HEK293 (cell line): ENCODE measurements at regions not wholly inside any gene's neighbourhood (a gene's known extent, or its start where the extent isn't known, plus 50 kb on each side); places are given as distances from the start of the nearest gene placed in this dataset.

Source experiments
- CTCF ChIA-PET: fragments of 350-600 bp; formaldehyde crosslinking; extraction: SDS; loops from one replicate; lab custom pipeline; 2021; ENCODE audit warnings: antibody characterized with exemption; lab: Yijun Ruan, JAX
- POLR2A ChIA-PET: fragments of 300-600 bp; formaldehyde crosslinking; extraction: SDS; loops from one replicate; lab custom pipeline; 2020; ENCODE audit warnings: antibody characterized with exemption, inconsistent platforms; lab: Yijun Ruan, JAX
- H3K27ac ChIP-seq: fragments of 200-500 bp; sonication (Bioruptor generic); 2 replicates; pipeline ENCODE4 v1.5.1; 2014; ENCODE audit warnings: low read depth, low read length, control low read depth, inconsistent platforms; ENCODE audit errors: extremely low read depth
- H3K36me3 ChIP-seq, 2 experiments: fragments of 200-500 bp in 1 of 2; sonication (Bioruptor generic) in 1 of 2; 1 replicate in 1 of 2; 2 replicates in 1 of 2; pipeline ENCODE4 v1.5.1; 2014 to 2017; ENCODE audit warnings: inconsistent platforms in 2 of 2, low read length in 2 of 2; ENCODE audit not compliant: control insufficient read depth in 2 of 2, insufficient read depth in 1 of 2
- H3K4me1 ChIP-seq: fragments of 200-500 bp; sonication (Bioruptor generic); 2 replicates; pipeline ENCODE4 v1.5.1; 2014; ENCODE audit warnings: mild to moderate bottlenecking, low read length, inconsistent platforms; ENCODE audit not compliant: control insufficient read depth, insufficient read depth
- H3K4me3 ChIP-seq: 2 replicates; pipeline ENCODE4 v1.5.1; 2011; ENCODE audit warnings: low read depth, mild to moderate bottlenecking, control low read depth, low read length, moderate library complexity
- H3K9me3 ChIP-seq: fragments of 200-500 bp; sonication (Bioruptor generic); 2 replicates; pipeline ENCODE4 v1.5.1; 2014; ENCODE audit warnings: low read depth, low read length, inconsistent platforms; ENCODE audit not compliant: control insufficient read depth, insufficient read depth
- AEBP2 ChIP-seq: fragments of 450-650 bp; formaldehyde crosslinking; IDR thresholded peaks from 2 replicates; pipeline ENCODE4 v1.5.1; 2016; ENCODE audit warnings: missing biosample characterization, missing genetic modification characterization, borderline replicate concordance
- GLI2 ChIP-seq: fragments of 450-650 bp; formaldehyde crosslinking; IDR thresholded peaks from 2 replicates; pipeline ENCODE4; 2017; ENCODE audit warnings: missing biosample characterization, missing genetic modification characterization, low read depth, borderline replicate concordance
- KLF1 ChIP-seq: fragments of 450-650 bp; formaldehyde crosslinking; IDR thresholded peaks from 2 replicates; pipeline ENCODE4 v1.5.1; 2016; ENCODE audit warnings: missing biosample characterization, missing genetic modification characterization
- SCRT2 ChIP-seq: fragments of 450-650 bp; formaldehyde crosslinking; IDR thresholded peaks from 2 replicates; pipeline ENCODE4 v1.5.1; 2016; ENCODE audit warnings: missing biosample characterization, missing genetic modification characterization
- YY2 ChIP-seq: fragments of 450-650 bp; formaldehyde crosslinking; IDR thresholded peaks from 2 replicates; pipeline ENCODE4 v1.5.1; 2016; ENCODE audit warnings: missing biosample characterization, missing genetic modification characterization
- ZBTB48 ChIP-seq: fragments of 450-650 bp; formaldehyde crosslinking; IDR thresholded peaks from 2 replicates; pipeline ENCODE4 v1.5.1; 2016; ENCODE audit warnings: missing biosample characterization, missing genetic modification characterization
- ZBTB49 ChIP-seq: fragments of 450-650 bp; formaldehyde crosslinking; IDR thresholded peaks from 2 replicates; pipeline ENCODE4 v1.5.1; 2016; ENCODE audit warnings: missing biosample characterization, missing genetic modification characterization, low read depth
- ZNF133 ChIP-seq: fragments of 450-650 bp; formaldehyde crosslinking; IDR thresholded peaks from 2 replicates; pipeline ENCODE4 v1.5.1; 2016; ENCODE audit warnings: missing biosample characterization, missing genetic modification characterization
- ZNF169 ChIP-seq: fragments of 450-650 bp; formaldehyde crosslinking; IDR thresholded peaks from 2 replicates; pipeline ENCODE4 v1.5.1; 2016; ENCODE audit warnings: missing biosample characterization, missing genetic modification characterization
- ZNF26 ChIP-seq: fragments of 450-650 bp; formaldehyde crosslinking; IDR thresholded peaks from 2 replicates; pipeline ENCODE4 v1.5.1; 2016; ENCODE audit warnings: missing biosample characterization, missing genetic modification characterization
- ZNF350 ChIP-seq: fragments of 450-650 bp; formaldehyde crosslinking; IDR thresholded peaks from 2 replicates; pipeline ENCODE4 v1.5.0; 2017; ENCODE audit warnings: missing biosample characterization, mild to moderate bottlenecking, missing genetic modification characterization
- ZNF394 ChIP-seq: fragments of 450-650 bp; formaldehyde crosslinking; IDR thresholded peaks from 2 replicates; pipeline ENCODE4 v1.5.1; 2016; ENCODE audit warnings: missing biosample characterization, missing genetic modification characterization, mild to moderate bottlenecking, moderate library complexity, borderline replicate concordance
- ZNF423 ChIP-seq: fragments of 450-650 bp; formaldehyde crosslinking; IDR thresholded peaks from 2 replicates; pipeline ENCODE4 v1.5.1; 2016; ENCODE audit warnings: missing biosample characterization, missing genetic modification characterization
- ZNF514 ChIP-seq: fragments of 450-650 bp; formaldehyde crosslinking; IDR thresholded peaks from 2 replicates; pipeline ENCODE4 v1.5.1; 2016; ENCODE audit warnings: missing biosample characterization, missing genetic modification characterization
- ZNF561 ChIP-seq: fragments of 450-650 bp; IDR thresholded peaks from 2 replicates; pipeline ENCODE4 v1.5.1; 2018; ENCODE audit warnings: missing biosample characterization, missing genetic modification characterization, borderline replicate concordance
- ZNF677 ChIP-seq: fragments of 450-650 bp; IDR thresholded peaks from 2 replicates; pipeline ENCODE4 v1.5.0; 2018; ENCODE audit warnings: missing biosample characterization, mild to moderate bottlenecking, missing genetic modification characterization, moderate library complexity
- ZNF747 ChIP-seq: fragments of 450-650 bp; formaldehyde crosslinking; IDR thresholded peaks from 2 replicates; pipeline ENCODE4 v1.5.1; 2016; ENCODE audit warnings: missing biosample characterization, missing genetic modification characterization
- ZNF837 ChIP-seq: fragments of 450-650 bp; formaldehyde crosslinking; IDR thresholded peaks from 2 replicates; pipeline ENCODE4 v1.5.1; 2016; ENCODE audit warnings: missing biosample characterization, missing genetic modification characterization
- ZSCAN5A ChIP-seq: fragments of 450-650 bp; formaldehyde crosslinking; IDR thresholded peaks from 2 replicates; pipeline ENCODE4 v1.5.1; 2016; ENCODE audit warnings: missing biosample characterization, missing genetic modification characterization
- TF ChIP-seq, protein P1 (sequence below): fragments of 450-650 bp; formaldehyde crosslinking; IDR thresholded peaks from 2 replicates; pipeline ENCODE4 v1.5.1; 2017; ENCODE audit warnings: missing biosample characterization, missing genetic modification characterization

DNA sequence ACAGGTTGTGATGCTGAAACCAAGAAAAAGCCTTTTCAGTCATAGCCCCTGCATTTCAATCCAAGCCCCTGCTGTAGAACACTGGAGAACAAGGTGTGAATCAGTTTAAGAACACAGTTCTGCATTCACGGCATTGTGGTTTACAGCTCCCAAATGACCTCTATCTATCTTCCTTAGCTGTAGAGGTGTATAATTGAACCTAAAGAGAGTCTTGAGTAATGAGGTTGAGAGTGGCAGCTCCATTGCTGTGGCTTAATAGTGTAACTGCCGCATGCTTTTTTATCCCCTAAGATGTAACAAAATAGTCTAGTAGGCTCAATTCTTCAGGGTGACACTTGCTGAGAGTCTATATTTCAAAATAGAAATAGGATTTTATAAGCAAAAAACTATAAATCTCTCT is 121.3 kb upstream of the EPHA4 start:
- TF ChIP-seq KLF1 (tag by site-specific recombination) (no peak), ZNF747 (no peak), ZNF423 (tag by site-specific recombination) (no peak)
- POLR2A ChIA-PET, result no interaction called here

GRCh38 chr2:221691571-221691970 is 119.5 kb upstream of the EPHA4 start:
- CTCF ChIA-PET, result no interaction called here
- H3K4me3 ChIP-seq, result no peak overlapping the region
- no peaks in the 10 kb centered on the region for H3K9me3 ChIP-seq
- TF ChIP-seq ZNF133 (tag by site-specific recombination) (no peak), ZSCAN5A (tag by site-specific recombination) (no peak), ZNF350 (no peak), ZBTB49 (tag by site-specific recombination) (no peak), YY2 (no peak)
- TF ChIP-seq, all 188 proteins: peak for 0
- H3K36me3 ChIP-seq, result no peaks in the 10 kb centered on the region
- H3K27ac ChIP-seq, result no peak overlapping the region
- no peaks in the 10 kb centered on the region for H3K4me1 ChIP-seq
- POLR2A ChIA-PET, result no interaction called here

More for the DNA sequence above, 121.3 kb upstream of the EPHA4 start:
- H3K27ac ChIP-seq, result no peak overlapping the region
- H3K36me3 ChIP-seq, result no peaks in the 10 kb centered on the region
- no peaks in the 10 kb centered on the region for H3K9me3 ChIP-seq
- CTCF ChIA-PET, result no interaction called here
- no peaks in the 10 kb centered on the region for H3K4me1 ChIP-seq
- no peak overlapping the region for H3K4me3 ChIP-seq

GRCh38 chr2:221689140-221689539 is 117.0 kb upstream of the EPHA4 start:
- Histone ChIP-seq H3K4me1 (no peaks in the 10 kb centered on the region), H3K36me3 (no peaks in the 10 kb centered on the region), H3K27ac (no peak overlapping the region), H3K9me3 (no peaks in the 10 kb centered on the region), H3K4me3 (no peak overlapping the region)
- ChIA-PET POLR2A (no interaction called here), CTCF (interaction anchor here (0.6 to 1.0 kb wide), 3 partner anchors 8 to 294 kb away, joined by 4 to 6 read pairs (median 4); no protein-coding TSS in a partner anchor)
- TF ChIP-seq, protein P1, sequence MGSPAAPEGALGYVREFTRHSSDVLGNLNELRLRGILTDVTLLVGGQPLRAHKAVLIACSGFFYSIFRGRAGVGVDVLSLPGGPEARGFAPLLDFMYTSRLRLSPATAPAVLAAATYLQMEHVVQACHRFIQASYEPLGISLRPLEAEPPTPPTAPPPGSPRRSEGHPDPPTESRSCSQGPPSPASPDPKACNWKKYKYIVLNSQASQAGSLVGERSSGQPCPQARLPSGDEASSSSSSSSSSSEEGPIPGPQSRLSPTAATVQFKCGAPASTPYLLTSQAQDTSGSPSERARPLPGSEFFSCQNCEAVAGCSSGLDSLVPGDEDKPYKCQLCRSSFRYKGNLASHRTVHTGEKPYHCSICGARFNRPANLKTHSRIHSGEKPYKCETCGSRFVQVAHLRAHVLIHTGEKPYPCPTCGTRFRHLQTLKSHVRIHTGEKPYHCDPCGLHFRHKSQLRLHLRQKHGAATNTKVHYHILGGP (tag by site-specific recombination), result no peak
- TF ChIP-seq GLI2 (tag by site-specific recombination) (no peak), ZBTB48 (tag by site-specific recombination) (no peak), SCRT2 (tag by site-specific recombination) (no peak), ZNF394 (tag by site-specific recombination) (no peak), ZBTB49 (tag by site-specific recombination) (no peak), ZNF837 (tag by site-specific recombination) (no peak), ZNF561 (no peak), ZNF169 (tag by site-specific recombination) (no peak), ZNF26 (no peak), ZNF677 (tag by site-specific recombination) (no peak), ZNF514 (no peak), AEBP2 (no peak)
